CD14-positive monocyte (primary cell): ENCODE measurements at regions not wholly inside any gene's neighbourhood (a gene's known extent, or its start where the extent isn't known, plus 50 kb on each side); places are given as distances from the start of the nearest gene placed in this dataset.

Experiments used
- DNase-seq, 3 donors: peaks; one replicate each; pipeline ENCODE4 v3.0.0-alpha.2; 2011 to 2022
- H2AFZ ChIP-seq: 2 replicates; pipeline ENCODE4 v1.6.0; 2012; ENCODE audit warnings: mild to moderate bottlenecking, low read depth, low read length, inconsistent platforms; ENCODE audit not compliant: insufficient read depth, poor library complexity, severe bottlenecking
- H3K27ac ChIP-seq, 2 donors: 1 replicate in 1 of 2; 2 replicates in 1 of 2; pipeline ENCODE4 v1.5.1; 2012 to 2013; ENCODE audit warnings: low read length in 2 of 2, control low read depth in 1 of 2, inconsistent platforms in 1 of 2, low read depth in 1 of 2, mild to moderate bottlenecking in 1 of 2
- H3K27me3 ChIP-seq, 2 donors: one replicate each; pipeline versions ENCODE4 v1.6.0 to v1.6.1; 2011 to 2013; ENCODE audit warnings: low read length in 2 of 2; ENCODE audit not compliant: control insufficient read depth in 2 of 2, insufficient read depth in 2 of 2
- H3K36me3 ChIP-seq, 2 donors: replicated peaks in 1 of 2; 1 replicate in 1 of 2; 2 replicates in 1 of 2; pipeline versions ENCODE4 v1.5.1 to v1.6.1; 2012 to 2013; ENCODE audit warnings: low read length in 2 of 2, control low read depth in 1 of 2, inconsistent platforms in 1 of 2, mild to moderate bottlenecking in 1 of 2; ENCODE audit not compliant: insufficient read depth in 2 of 2, control insufficient read depth in 1 of 2
- H3K4me1 ChIP-seq, 2 donors: 1 replicate in 1 of 2; 2 replicates in 1 of 2; pipeline versions ENCODE4 v1.5.1 to v1.6.1; 2012 to 2013; ENCODE audit warnings: low read length in 2 of 2, control low read depth in 1 of 2, inconsistent platforms in 1 of 2, mild to moderate bottlenecking in 1 of 2, moderate library complexity in 1 of 2; ENCODE audit not compliant: insufficient read depth in 2 of 2, control insufficient read depth in 1 of 2
- H3K4me2 ChIP-seq: replicated peaks from 2 replicates; pipeline ENCODE3; 2012; ENCODE audit warnings: low read length, moderate library complexity, mild to moderate bottlenecking; ENCODE audit not compliant: poor library complexity, severe bottlenecking; ENCODE audit errors: extremely low read depth
- H3K4me3 ChIP-seq, 3 experiments: fragments of 200-600 bp in 1 of 3; sonication (generic) in 1 of 3; replicated peaks in 1 of 3; 1 replicate in 2 of 3; 2 replicates in 1 of 3; pipeline ENCODE4 v1.5.1; 2011 to 2013; ENCODE audit warnings: low read length in 3 of 3, mild to moderate bottlenecking in 3 of 3, control low read depth in 2 of 3, low read depth in 2 of 3, inconsistent platforms in 1 of 3, moderate library complexity in 1 of 3
- H3K79me2 ChIP-seq: 2 replicates; pipeline ENCODE4 v1.6.0; 2012; ENCODE audit warnings: mild to moderate bottlenecking, control low read depth, inconsistent platforms, low read length, moderate library complexity; ENCODE audit not compliant: insufficient read depth
- H3K9ac ChIP-seq: 2 replicates; pipeline ENCODE4 v1.6.0; 2017; ENCODE audit warnings: low read length, mild to moderate bottlenecking; ENCODE audit not compliant: insufficient read depth, poor library complexity, severe bottlenecking
- H3K9me3 ChIP-seq, 2 donors: replicated peaks in 1 of 2; 1 replicate in 1 of 2; 2 replicates in 1 of 2; pipeline versions ENCODE4 v1.5.1 to v1.6.1; 2012 to 2013; ENCODE audit warnings: low read length in 2 of 2, control low read depth in 1 of 2; ENCODE audit not compliant: control insufficient read depth in 1 of 2, insufficient read depth in 1 of 2
- H4K20me1 ChIP-seq: 2 replicates; pipeline ENCODE4 v1.6.0; 2012; ENCODE audit warnings: mild to moderate bottlenecking, low read length, control low read depth, moderate library complexity; ENCODE audit not compliant: insufficient read depth
- H3K27ac Mint-ChIP-seq, 7 donors: one replicate each; pipeline ENCODE4 v1.8.0; 2020; ENCODE audit warnings: mild to moderate bottlenecking in 7 of 7, mixed read lengths in 7 of 7, moderate library complexity in 6 of 7, inconsistent platforms in 2 of 7
- H3K27me3 Mint-ChIP-seq, 3 donors: one replicate each; pipeline ENCODE4 v1.8.0; 2021 to 2022; ENCODE audit warnings: low read depth in 3 of 3, mild to moderate bottlenecking in 3 of 3, mixed read lengths in 3 of 3, moderate library complexity in 3 of 3, inconsistent platforms in 1 of 3
- H3K36me3 Mint-ChIP-seq, 2 donors: one replicate each; pipeline ENCODE4 v1.8.0; 2020; ENCODE audit warnings: mixed read lengths in 2 of 2, inconsistent platforms in 1 of 2, mild to moderate bottlenecking in 1 of 2
- H3K4me1 Mint-ChIP-seq: one replicate; pipeline ENCODE4 v1.8.0; 2020; ENCODE audit warnings: mild to moderate bottlenecking, mixed read lengths
- H3K4me3 Mint-ChIP-seq, 2 donors: one replicate each; pipeline ENCODE4 v1.8.0; 2020; ENCODE audit warnings: mild to moderate bottlenecking in 2 of 2, mixed read lengths in 2 of 2, moderate library complexity in 1 of 2
- H3K9me3 Mint-ChIP-seq, 7 donors: one replicate each; pipeline ENCODE4 v1.8.0; 2020 to 2022; ENCODE audit warnings: mixed read lengths in 7 of 7, mild to moderate bottlenecking in 6 of 7, moderate library complexity in 6 of 7, inconsistent platforms in 2 of 7
- WGBS: methylation state at CpG from one replicate; pipeline ENCODE4 v1.1.5; 2013; ENCODE audit warnings: missing lambda C conversion rate; ENCODE audit not compliant: insufficient coverage; 5-methylcytosine and 5-hydroxymethylcytosine counted together
- intact Hi-C, 2 donors: fragments of 100-400 bp; cut with micrococcal nuclease; formaldehyde crosslinking; loops; one replicate each; pipeline versions ENCODE4 v1.15.0 to v1.15.1; 2023
- TF ChIP-seq, protein P1 (sequence below): fragments of 200-600 bp; IDR thresholded peaks from one replicate; pipeline ENCODE4 v1.8.0; 2022; ENCODE audit warnings: antibody characterized with exemption, mild to moderate bottlenecking

DNA sequence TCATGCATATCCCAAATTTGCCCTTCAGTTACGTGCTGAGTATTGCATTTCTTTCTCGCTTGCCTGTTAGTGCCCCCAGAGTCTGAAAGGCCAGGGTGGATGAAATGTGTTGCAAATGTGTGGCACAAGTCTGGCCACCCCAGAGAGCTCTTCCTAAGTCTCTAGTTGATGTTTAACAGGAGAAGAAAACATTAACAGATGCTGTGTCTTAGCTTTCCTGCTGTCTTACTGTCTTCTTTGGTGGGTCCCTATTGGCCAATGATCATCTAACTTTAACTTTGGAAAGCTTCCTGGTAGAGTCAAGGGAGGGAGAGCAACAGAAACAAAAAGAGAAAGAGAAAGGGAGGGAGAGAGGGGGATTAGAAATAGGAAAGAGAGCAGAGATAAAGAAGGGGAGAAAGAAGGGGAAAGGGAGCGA lies 76.7 kb upstream of the P3H2 start:
- no peaks in the 10 kb centered on the region for H3K79me2 ChIP-seq
- H3K4me2 ChIP-seq: no peak overlapping the region
- peaks cover 0 to 2% (median 0%) of the 10 kb centered on the region in 7 donors for H3K9me3 Mint-ChIP-seq
- H3K27ac Mint-ChIP-seq: no peak overlapping the region
- peaks cover 0 to 3% (median 0%) of the 10 kb centered on the region in 3 donors for H3K27me3 Mint-ChIP-seq
- no peaks in the 10 kb centered on the region for H4K20me1 ChIP-seq
- TF ChIP-seq, protein P1, sequence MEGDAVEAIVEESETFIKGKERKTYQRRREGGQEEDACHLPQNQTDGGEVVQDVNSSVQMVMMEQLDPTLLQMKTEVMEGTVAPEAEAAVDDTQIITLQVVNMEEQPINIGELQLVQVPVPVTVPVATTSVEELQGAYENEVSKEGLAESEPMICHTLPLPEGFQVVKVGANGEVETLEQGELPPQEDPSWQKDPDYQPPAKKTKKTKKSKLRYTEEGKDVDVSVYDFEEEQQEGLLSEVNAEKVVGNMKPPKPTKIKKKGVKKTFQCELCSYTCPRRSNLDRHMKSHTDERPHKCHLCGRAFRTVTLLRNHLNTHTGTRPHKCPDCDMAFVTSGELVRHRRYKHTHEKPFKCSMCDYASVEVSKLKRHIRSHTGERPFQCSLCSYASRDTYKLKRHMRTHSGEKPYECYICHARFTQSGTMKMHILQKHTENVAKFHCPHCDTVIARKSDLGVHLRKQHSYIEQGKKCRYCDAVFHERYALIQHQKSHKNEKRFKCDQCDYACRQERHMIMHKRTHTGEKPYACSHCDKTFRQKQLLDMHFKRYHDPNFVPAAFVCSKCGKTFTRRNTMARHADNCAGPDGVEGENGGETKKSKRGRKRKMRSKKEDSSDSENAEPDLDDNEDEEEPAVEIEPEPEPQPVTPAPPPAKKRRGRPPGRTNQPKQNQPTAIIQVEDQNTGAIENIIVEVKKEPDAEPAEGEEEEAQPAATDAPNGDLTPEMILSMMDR: no peak
- no peak overlapping the region for H3K4me3 ChIP-seq
- no peaks in the 10 kb centered on the region for H3K9me3 ChIP-seq
- H3K4me1 ChIP-seq: peaks cover 0 to 2% of the 10 kb centered on the region in 2 donors
- intact Hi-C loops: loop anchor here in 1 of 2 donors (10.0 kb wide), 1 partner anchor 233 kb away; no protein-coding TSS in a partner anchor
- no peak overlapping the region for H3K4me3 Mint-ChIP-seq
- H3K36me3 Mint-ChIP-seq: no peaks in the 10 kb centered on the region
- no peaks in the 10 kb centered on the region for H3K27me3 ChIP-seq
- 90% methylated on average over 2 of the region's 3 CpGs for WGBS
- H3K36me3 ChIP-seq: no peaks in the 10 kb centered on the region
- no peak overlapping the region for H3K27ac ChIP-seq
- no peak overlapping the region for H2AFZ ChIP-seq
- peaks cover 2% of the 10 kb centered on the region for H3K4me1 Mint-ChIP-seq
- H3K9ac ChIP-seq: no peak overlapping the region
- no peak for DNase-seq

DNA sequence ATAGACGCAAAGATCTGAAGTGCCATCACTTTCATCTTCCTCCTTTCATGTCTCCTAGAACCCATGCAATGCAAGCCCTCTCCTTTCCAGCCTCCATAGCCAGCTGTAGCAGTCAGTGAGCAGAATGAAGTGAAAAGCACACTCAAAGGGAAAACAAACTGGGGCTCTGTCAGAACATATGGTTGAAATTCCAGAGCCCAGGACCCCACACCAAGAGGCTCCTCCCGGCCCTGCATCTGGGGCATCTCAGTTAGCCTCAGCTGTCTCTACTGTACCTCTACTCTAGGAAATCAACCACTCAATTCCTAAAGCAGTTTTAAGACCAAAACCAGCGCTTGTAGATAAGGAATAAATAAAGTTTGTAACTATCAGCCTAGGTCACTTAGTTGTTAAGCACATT lies 73.8 kb upstream of the P3H2 start:
- DNase-seq: no peak
- Histone ChIP-seq H3K27me3 (no peaks in the 10 kb centered on the region), H3K79me2 (no peaks in the 10 kb centered on the region), H3K4me1 (no peaks in the 10 kb centered on the region), H3K4me3 (no peak overlapping the region), H3K9me3 (no peaks in the 10 kb centered on the region), H2AFZ (no peak overlapping the region), H3K9ac (no peak overlapping the region), H4K20me1 (no peaks in the 10 kb centered on the region), H3K27ac (no peak overlapping the region), H3K36me3 (no peaks in the 10 kb centered on the region), H3K4me2 (no peak overlapping the region)
- Mint-ChIP-seq H3K27ac (no peak overlapping the region), H3K27me3 (peaks cover 0 to 3% (median 1%) of the 10 kb centered on the region in 3 donors), H3K4me3 (no peak overlapping the region), H3K4me1 (no peaks in the 10 kb centered on the region), H3K9me3 (peaks cover 0 to 2% (median 0%) of the 10 kb centered on the region in 7 donors), H3K36me3 (no peaks in the 10 kb centered on the region)
- 100% methylated on average over 1 of the region's 3 CpGs for WGBS
- TF ChIP-seq, protein P1: no peak
- intact Hi-C loops: loop anchor here in 1 of 2 donors (10.0 kb wide), 1 partner anchor 230 kb away; no protein-coding TSS in a partner anchor
